GM19351 (cell line): ENCODE measurements at regions not wholly inside any gene's neighbourhood (a gene's known extent, or its start where the extent isn't known, plus 50 kb on each side); places are given as distances from the start of the nearest gene placed in this dataset.
"Not testable (repeated sequence)": the region's sequence is repeated elsewhere in the genome, so short reads cannot be mapped to it uniquely, and the experiment has no call there.

Source experiments
- ATAC-seq: cut with Tn5 transposase; IDR thresholded peaks from one replicate; pipeline ENCODE4 v1.9.1; 2021; ENCODE audit warnings: mild to moderate bottlenecking, moderate library complexity; ENCODE audit not compliant: unreplicated experiment

DNA sequence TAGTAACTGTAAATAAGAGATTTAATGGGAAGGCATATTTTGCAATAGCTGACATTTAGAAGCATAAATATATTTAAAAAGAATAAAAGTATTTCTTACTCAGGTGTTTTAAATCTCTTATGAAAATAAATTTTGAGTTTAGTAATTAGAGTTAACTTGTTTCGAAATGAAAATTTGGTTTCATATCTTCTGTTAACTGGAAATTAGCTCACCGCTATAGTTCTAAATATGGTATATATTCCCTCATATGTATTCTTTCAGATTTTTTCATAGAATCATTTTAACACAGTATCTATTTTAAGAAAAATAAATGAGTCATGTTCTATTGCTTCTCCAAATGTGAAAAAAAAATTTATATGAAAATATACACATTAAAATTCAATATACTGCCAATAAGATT, 434.1 kb downstream of the DTWD2 start:
- ATAC-seq = no peak

GRCh38 chr5:118553662-118554061, 434.7 kb downstream of the DTWD2 start:
- no peak for ATAC-seq

- no peak for ATAC-seq
These were observed 435.5 kb downstream of the DTWD2 start for GRCh38 chr5:118552731-118553360.

DNA sequence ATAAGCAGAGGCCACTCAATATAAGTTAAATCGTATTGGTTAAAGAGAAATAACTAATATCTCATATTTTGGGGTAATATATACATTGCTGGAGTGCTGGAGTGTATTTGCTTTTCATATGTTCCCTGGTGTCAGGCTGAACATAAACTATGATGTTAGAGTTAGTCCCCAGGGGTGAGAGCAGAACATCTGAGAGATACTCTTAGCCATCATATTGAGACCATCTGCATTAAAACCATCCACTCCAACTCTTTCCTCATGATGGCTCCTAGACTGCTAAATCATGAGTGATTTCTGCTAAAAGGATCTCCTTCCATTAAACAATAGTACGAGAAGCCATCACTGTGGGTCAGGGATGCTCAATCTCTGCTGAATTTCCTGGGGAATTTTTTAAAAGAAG, 436.2 kb downstream of the DTWD2 start:
- no peak for ATAC-seq

DNA sequence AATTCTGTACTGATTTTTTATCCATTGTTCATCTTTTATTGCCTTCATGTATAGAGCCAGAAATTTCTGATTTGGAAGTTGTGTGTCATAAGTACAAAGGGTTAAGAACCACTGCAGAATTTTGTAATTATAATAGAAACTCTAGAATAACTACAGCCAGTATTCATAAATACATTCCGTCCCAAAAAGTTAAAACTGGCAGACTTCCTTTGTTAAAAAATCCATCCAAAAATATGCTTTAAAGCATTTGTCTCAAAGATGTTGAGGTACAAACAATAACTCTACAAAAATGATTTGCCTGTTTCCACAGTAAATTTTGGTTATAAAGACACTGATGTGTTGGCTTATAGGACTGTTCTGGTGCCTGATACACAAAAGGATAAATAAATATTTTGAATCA, 436.6 kb downstream of the DTWD2 start:
- ATAC-seq = no peak

- ATAC-seq = no peak
These were observed 437.3 kb downstream of the DTWD2 start for GRCh38 chr5:118551031-118551430.

DNA sequence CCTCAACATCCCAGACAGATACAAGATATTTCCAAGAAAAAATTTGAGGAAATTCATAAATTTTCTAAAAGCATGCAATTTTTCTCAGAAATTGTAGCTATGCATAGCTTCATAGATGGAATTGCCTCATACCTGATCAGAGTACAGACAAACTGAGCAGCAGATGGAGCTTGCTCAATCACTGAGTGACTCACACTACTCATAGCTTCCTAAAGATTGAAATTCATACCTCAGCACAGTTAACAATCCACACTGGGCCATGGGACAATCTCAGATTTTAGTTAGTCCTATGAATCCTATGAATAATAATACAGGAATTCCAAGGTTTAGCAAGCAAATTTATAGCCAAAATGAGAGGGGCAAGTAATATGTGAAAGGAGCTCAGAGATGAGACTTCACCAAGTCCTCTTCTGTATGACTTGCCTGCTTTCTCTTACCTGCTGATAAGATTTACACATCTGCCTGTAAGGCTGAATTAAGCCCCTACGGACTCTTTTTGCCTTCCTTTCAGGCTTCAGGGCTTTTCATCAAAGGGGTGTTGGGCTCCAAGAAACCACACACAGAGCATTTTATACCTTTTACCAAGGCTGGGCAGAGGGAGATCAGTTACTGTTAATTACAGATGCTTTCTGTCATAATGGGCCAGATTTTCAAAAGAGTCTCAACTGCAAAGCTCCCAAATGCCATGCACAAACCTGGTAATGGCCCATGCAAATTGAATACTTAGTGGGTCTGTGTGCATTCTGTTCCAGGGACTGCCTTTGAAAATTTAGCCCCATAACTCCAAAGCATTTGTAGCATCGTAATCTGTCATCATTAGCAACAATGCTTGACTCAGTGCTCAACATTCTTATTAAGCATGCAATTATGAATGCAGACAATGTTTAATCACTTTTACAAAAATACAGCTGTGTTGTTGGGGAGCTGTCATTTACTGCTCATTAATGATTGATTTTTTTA, 439.3 kb downstream of the DTWD2 start:
- no peak for ATAC-seq

- ATAC-seq = no peak
These were observed 442.9 kb downstream of the DTWD2 start for GRCh38 chr5:118545470-118545869.

GRCh38 chr5:118544887-118545449, 443.4 kb downstream of the DTWD2 start:
- no peak for ATAC-seq

DNA sequence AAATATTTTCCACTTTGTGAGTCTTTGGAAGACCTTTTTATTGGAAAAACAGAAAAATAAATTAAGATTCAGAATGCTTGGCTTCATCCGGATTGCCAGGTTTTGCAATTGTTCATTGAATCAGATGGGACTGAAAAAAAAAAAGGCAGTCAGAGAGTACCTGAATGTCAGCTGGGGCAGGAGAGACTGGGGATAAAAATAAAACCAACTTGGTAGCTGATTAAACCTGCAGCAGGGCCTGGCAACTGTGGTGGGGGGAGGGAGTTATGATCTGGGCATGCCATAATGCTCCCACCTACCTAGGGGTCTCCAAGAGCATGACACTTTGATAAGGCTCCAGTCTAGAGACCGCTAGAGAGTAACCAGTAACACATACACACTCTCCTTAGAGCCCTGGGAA, 454.4 kb downstream of the DTWD2 start:
- no peak for ATAC-seq

- ATAC-seq = no peak
These were observed 455.2 kb downstream of the DTWD2 start for GRCh38 chr5:118533156-118533555.

GRCh38 chr5:118531276-118531675, 457.1 kb downstream of the DTWD2 start:
- ATAC-seq = no peak

GRCh38 chr5:118529361-118530144, 458.8 kb downstream of the DTWD2 start:
- ATAC-seq = no peak

- ATAC-seq = no peak
These were observed 465.7 kb downstream of the DTWD2 start for GRCh38 chr5:118522626-118523025.

DNA sequence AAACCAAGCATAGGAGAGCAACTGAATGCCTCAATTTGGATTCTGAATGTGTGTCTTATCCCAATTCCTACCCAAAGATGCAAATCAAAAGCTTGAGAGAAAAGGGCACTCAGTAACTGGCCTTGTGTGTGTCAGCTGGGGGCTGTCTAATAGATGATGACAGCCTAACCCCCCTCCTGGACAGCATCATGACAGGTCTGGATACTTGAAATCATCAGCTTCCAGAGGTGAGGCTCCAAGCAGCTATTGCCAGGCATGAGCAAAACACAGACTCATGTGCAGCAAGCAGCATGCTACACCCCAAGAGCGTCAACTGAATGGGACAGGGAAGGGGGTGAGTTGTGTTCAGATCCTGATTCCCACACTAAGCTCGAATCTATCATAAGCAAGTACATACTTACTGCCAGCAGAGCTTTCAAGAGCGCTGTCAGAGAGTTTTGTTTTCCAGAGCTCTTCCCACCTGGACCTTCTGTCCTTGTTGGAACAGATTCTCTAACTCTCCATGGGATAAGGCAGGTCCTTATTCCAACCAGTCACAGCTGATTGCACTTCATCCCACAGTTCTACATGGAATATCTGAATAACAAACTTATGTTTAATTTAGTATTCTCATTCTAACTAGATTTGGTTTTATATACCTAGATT, 467.5 kb downstream of the DTWD2 start:
- ATAC-seq = no peak

- no peak for ATAC-seq
These were observed 468.9 kb downstream of the DTWD2 start for GRCh38 chr5:118519466-118519865.

DNA sequence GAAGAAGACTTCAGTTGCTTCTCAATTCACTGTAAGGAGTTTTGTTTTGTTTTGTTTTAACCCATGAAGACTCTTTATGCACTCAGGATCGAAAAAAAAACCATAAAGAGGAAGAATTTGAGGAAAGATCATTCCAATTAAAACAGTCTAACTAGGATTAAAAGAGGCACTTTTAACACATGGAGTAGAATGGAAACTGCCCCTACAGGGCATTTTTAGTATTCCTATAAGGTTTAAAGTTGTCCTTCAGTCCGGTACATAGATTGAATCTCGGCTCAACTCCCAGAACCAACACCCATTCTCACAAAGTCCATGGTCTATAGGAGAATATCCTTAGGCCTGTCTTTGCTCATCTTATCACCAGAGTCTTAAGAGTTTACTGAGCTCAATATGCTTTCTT, 469.6 kb downstream of the DTWD2 start:
- no peak for ATAC-seq

DNA sequence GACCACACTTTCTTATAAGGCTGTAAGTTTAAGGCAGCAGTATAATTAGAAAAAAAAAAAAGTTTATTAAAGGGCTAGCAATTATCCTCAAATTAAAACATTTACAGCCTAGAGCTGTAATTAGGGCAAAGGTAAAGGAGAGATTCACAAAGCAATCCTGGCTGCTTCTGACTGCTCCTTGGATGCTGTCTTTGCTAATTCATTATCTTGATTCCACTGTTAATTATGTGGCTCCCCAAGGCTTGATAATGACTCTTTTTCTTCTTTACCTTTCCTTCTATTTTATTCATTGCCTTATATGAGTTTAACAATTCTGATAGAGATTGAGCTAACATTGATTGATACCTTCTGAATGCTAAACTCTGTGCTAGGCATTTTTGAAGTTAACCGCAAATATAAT, 476.5 kb downstream of the DTWD2 start:
- ATAC-seq = no peak

DNA sequence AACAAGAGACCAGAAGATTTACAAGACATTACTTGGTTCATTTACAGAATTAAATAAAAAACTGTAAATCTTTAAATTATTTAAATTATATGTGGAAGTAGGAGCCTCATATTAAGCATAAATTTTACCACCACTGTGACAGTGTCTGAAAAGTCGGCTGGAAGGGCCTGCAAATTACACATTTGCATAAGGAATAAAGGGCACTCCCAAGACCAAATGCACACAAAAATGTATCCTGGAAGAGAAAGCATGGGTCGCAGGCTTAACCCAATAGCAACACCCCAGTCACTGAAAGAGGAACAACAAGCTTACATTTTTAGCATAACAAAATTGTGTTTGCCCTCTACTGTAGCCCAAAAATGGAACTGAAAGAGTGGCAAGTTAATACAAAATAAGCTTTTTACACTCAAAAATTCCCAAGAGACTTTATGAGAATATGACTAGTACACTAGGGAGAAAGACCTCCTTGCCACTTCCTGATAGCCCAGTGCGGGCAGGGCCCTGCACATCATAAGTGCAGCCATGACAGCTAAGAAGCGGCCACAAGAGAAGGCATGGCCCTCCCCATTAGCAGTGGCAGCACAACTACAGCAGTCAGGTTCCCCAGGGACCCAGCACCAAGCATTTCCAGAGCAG, 482.0 kb downstream of the DTWD2 start:
- peak; percentile 87 for ATAC-seq

- not testable (repeated sequence) for ATAC-seq
These were observed 486.1 kb downstream of the DTWD2 start for GRCh38 chr5:118502232-118502631.
